H1 (cell line): ENCODE measurements at regions not wholly inside any gene's neighbourhood (a gene's known extent, or its start where the extent isn't known, plus 50 kb on each side); places are given as distances from the start of the nearest gene placed in this dataset.

Source experiments
- CTCF ChIA-PET: fragments of 300-600 bp; sonication (Branson Sonifier 250); formaldehyde crosslinking; loops from one replicate; lab custom pipeline; 2021; ENCODE audit not compliant: partially characterized antibody; lab: Charles Lee
- POLR2A ChIA-PET: fragments of 300-600 bp; sonication (Branson Sonifier 250); formaldehyde crosslinking; loops from one replicate; lab custom pipeline; 2021; ENCODE audit warnings: inconsistent platforms; ENCODE audit not compliant: partially characterized antibody; lab: Charles Lee
- DNase-seq, 2 experiments: peaks; one replicate each; pipeline versions ENCODE4 v3.0.0 to v3.0.0-alpha.2; 2010 to 2022; ENCODE audit warnings: low spot score in 2 of 2, low read depth in 1 of 2, mixed read lengths in 1 of 2
- FAIRE-seq: peaks from 2 replicates; lab custom pipeline; 2011; peaks lifted over from hg19 to GRCh38; lab: Jason Lieb, UNC
- H2AFZ ChIP-seq: 2 replicates; pipeline ENCODE4 v1.8.1; 2012; ENCODE audit warnings: low read length, inconsistent platforms
- H2AK5ac ChIP-seq: 2 replicates; pipeline ENCODE4 v1.6.1; 2013; ENCODE audit warnings: low read depth, low read length
- H2BK120ac ChIP-seq: replicated peaks from 2 replicates; pipeline ENCODE3; 2013; ENCODE audit warnings: low read depth, low read length, inconsistent platforms
- H2BK12ac ChIP-seq: 2 replicates; pipeline ENCODE4 v1.6.1; 2013; ENCODE audit warnings: low read depth, low read length
- H2BK15ac ChIP-seq: 2 replicates; pipeline ENCODE4 v1.6.1; 2013; ENCODE audit warnings: low read length
- H2BK20ac ChIP-seq: 2 replicates; pipeline ENCODE4 v1.6.1; 2013; ENCODE audit warnings: low read length
- H2BK5ac ChIP-seq: 2 replicates; pipeline ENCODE4 v1.6.1; 2013; ENCODE audit warnings: low read depth, low read length
- H3K14ac ChIP-seq: 2 replicates; pipeline ENCODE4 v1.6.1; 2013; ENCODE audit warnings: inconsistent platforms; ENCODE audit not compliant: insufficient read length
- H3K18ac ChIP-seq: 2 replicates; pipeline ENCODE4 v1.6.1; 2013; ENCODE audit warnings: low read length; ENCODE audit errors: extremely low read depth
- H3K23ac ChIP-seq: 2 replicates; pipeline ENCODE4 v1.6.1; 2013; ENCODE audit warnings: inconsistent platforms; ENCODE audit not compliant: insufficient read length
- H3K23me2 ChIP-seq: 2 replicates; pipeline ENCODE4 v1.6.1; 2013; ENCODE audit warnings: low read depth, low read length
- H3K27ac ChIP-seq: 2 replicates; pipeline ENCODE4 v1.6.1; 2011; ENCODE audit warnings: low read depth, low read length, inconsistent platforms
- H3K27me3 ChIP-seq, 4 experiments: replicated peaks in 1 of 4; 1 replicate in 1 of 4; 2 replicates in 3 of 4; pipeline versions ENCODE4 v1.6.1 to v1.8.1; 2011 to 2013; ENCODE audit warnings: low read length in 3 of 4, mild to moderate bottlenecking in 3 of 4, inconsistent platforms in 2 of 4, mixed read lengths in 2 of 4, moderate library complexity in 1 of 4; ENCODE audit not compliant: control insufficient read depth in 3 of 4, insufficient read depth in 3 of 4; ENCODE audit errors: extremely low read depth in 1 of 4
- H3K36me3 ChIP-seq, 4 experiments: 2 replicates each; pipeline versions ENCODE4 v1.6.1 to v1.8.1; 2011 to 2013; ENCODE audit warnings: mild to moderate bottlenecking in 4 of 4, low read length in 3 of 4, moderate library complexity in 2 of 4, control low read depth in 1 of 4, inconsistent platforms in 1 of 4; ENCODE audit not compliant: insufficient read depth in 4 of 4, control insufficient read depth in 2 of 4
- H3K4ac ChIP-seq: replicated peaks from 2 replicates; pipeline ENCODE3; 2013; ENCODE audit warnings: low read length, low read depth, mixed read lengths, inconsistent platforms; ENCODE audit not compliant: insufficient read length
- H3K4me1 ChIP-seq, 4 experiments: replicated peaks in 1 of 4; 1 replicate in 1 of 4; 2 replicates in 3 of 4; pipeline versions ENCODE4 v1.6.1 to v1.8.1; 2011 to 2013; ENCODE audit warnings: low read length in 3 of 4, inconsistent platforms in 2 of 4, mixed read lengths in 1 of 4; ENCODE audit not compliant: insufficient read depth in 4 of 4, control insufficient read depth in 3 of 4
- H3K4me2 ChIP-seq, 2 experiments: 2 replicates each; pipeline versions ENCODE4 v1.6.1 to v1.8.1; 2011 to 2013; ENCODE audit warnings: low read depth in 2 of 2, low read length in 2 of 2, control low read depth in 1 of 2, inconsistent platforms in 1 of 2, mild to moderate bottlenecking in 1 of 2; ENCODE audit not compliant: insufficient read depth in 1 of 2
- H3K4me3 ChIP-seq, 4 experiments: fragments of 200-600, 300-600 bp in 1 of 4; sonication (generic), shearing (Covaris generic), sonication (Bioruptor Twin) in 1 of 4; 2 replicates each; pipeline versions ENCODE4 v1.5.1 to v1.8.1; 2011 to 2016; ENCODE audit warnings: low read length in 4 of 4, low read depth in 3 of 4, control low read depth in 2 of 4, inconsistent platforms in 2 of 4, mild to moderate bottlenecking in 2 of 4, mixed read lengths in 1 of 4, moderate library complexity in 1 of 4; ENCODE audit not compliant: insufficient read depth in 2 of 4; ENCODE audit errors: extremely low read depth in 1 of 4
- H3K56ac ChIP-seq: replicated peaks from 2 replicates; pipeline ENCODE3; 2013; ENCODE audit warnings: low read depth, mild to moderate bottlenecking, mixed read lengths, low read length, inconsistent platforms; ENCODE audit not compliant: insufficient read length
- H3K79me1 ChIP-seq: 2 replicates; pipeline ENCODE4 v1.6.1; 2013; ENCODE audit warnings: low read depth, low read length, control low read depth
- H3K79me2 ChIP-seq, 2 experiments: 2 replicates each; pipeline versions ENCODE4 v1.6.1 to v1.8.1; 2012 to 2013; ENCODE audit warnings: low read length in 2 of 2, mild to moderate bottlenecking in 2 of 2, inconsistent platforms in 1 of 2; ENCODE audit not compliant: insufficient read depth in 2 of 2, control insufficient read depth in 1 of 2
- H3K9ac ChIP-seq, 4 experiments: replicated peaks in 1 of 4; 1 replicate in 1 of 4; 2 replicates in 3 of 4; pipeline versions ENCODE4 v1.6.1 to v1.8.1; 2011 to 2013; ENCODE audit warnings: low read depth in 3 of 4, low read length in 3 of 4, control low read depth in 2 of 4, mild to moderate bottlenecking in 2 of 4, moderate library complexity in 2 of 4, inconsistent platforms in 1 of 4; ENCODE audit errors: extremely low read depth in 1 of 4
- H3K9me3 ChIP-seq, 2 experiments: 2 replicates each; pipeline versions ENCODE4 v1.6.1 to v1.8.1; 2012 to 2013; ENCODE audit warnings: mild to moderate bottlenecking in 2 of 2, moderate library complexity in 2 of 2, control low read depth in 1 of 2, inconsistent platforms in 1 of 2, low read depth in 1 of 2, low read length in 1 of 2, mixed read lengths in 1 of 2; ENCODE audit not compliant: insufficient read depth in 2 of 2
- H4K20me1 ChIP-seq, 2 experiments: replicated peaks in 1 of 2; 2 replicates each; pipeline versions ENCODE3 to v1.8.1; 2011 to 2013; ENCODE audit warnings: inconsistent platforms in 2 of 2, low read length in 2 of 2, mild to moderate bottlenecking in 1 of 2; ENCODE audit not compliant: insufficient read depth in 2 of 2, control insufficient read depth in 1 of 2
- H4K5ac ChIP-seq: 2 replicates; pipeline ENCODE4 v1.6.1; 2013; ENCODE audit warnings: low read length, low read depth, mixed read lengths, inconsistent platforms; ENCODE audit not compliant: insufficient read length
- H4K8ac ChIP-seq: 2 replicates; pipeline ENCODE4 v1.8.0; 2013; ENCODE audit warnings: mild to moderate bottlenecking, moderate library complexity, low read length, inconsistent platforms; ENCODE audit not compliant: insufficient read depth; ENCODE audit errors: extremely low read depth
- H4K91ac ChIP-seq: replicated peaks from 2 replicates; pipeline ENCODE3; 2013; ENCODE audit warnings: low read length, mixed read lengths, inconsistent platforms; ENCODE audit not compliant: insufficient read length
- BRCA1 ChIP-seq: IDR thresholded peaks from 2 replicates; pipeline ENCODE4 v1.6.1; 2012; ENCODE audit warnings: low read depth, low read length, improper control_type of control experiment
- CHD2 ChIP-seq: IDR thresholded peaks from 2 replicates; pipeline ENCODE4 v1.6.1; 2012; ENCODE audit warnings: low read length, improper control_type of control experiment
- E2F6 ChIP-seq: IDR thresholded peaks from 2 replicates; pipeline ENCODE4 v1.6.1; 2012; ENCODE audit warnings: inconsistent platforms
- EGR1 ChIP-seq: IDR thresholded peaks from 2 replicates; pipeline ENCODE4 v1.6.1; 2011; ENCODE audit warnings: low read depth, low read length, borderline replicate concordance
- FOSL1 ChIP-seq: IDR thresholded peaks from 2 replicates; pipeline ENCODE4 v1.6.1; 2011; ENCODE audit warnings: mild to moderate bottlenecking, low read depth, low read length, moderate library complexity; ENCODE audit not compliant: insufficient read depth
- GABPA ChIP-seq: IDR thresholded peaks from 2 replicates; pipeline ENCODE4 v1.6.1; 2011; ENCODE audit warnings: mild to moderate bottlenecking, low read length, moderate library complexity, borderline replicate concordance; ENCODE audit not compliant: insufficient read depth
- JUND ChIP-seq: IDR thresholded peaks from 2 replicates; pipeline ENCODE4 v1.6.1; 2011; ENCODE audit warnings: mild to moderate bottlenecking, improper control_type of control experiment, low read length
- KDM5A ChIP-seq: fragments of 200-600 bp; IDR thresholded peaks from 2 replicates; pipeline ENCODE4 v1.7.1; 2012; ENCODE audit warnings: mild to moderate bottlenecking, low read length, inconsistent platforms, mixed read lengths
- NANOG ChIP-seq: IDR thresholded peaks from 2 replicates; pipeline ENCODE4 v1.6.1; 2011; ENCODE audit warnings: low read length, low read depth, mild to moderate bottlenecking, inconsistent platforms; ENCODE audit not compliant: insufficient read depth, poor library complexity, severe bottlenecking
- RBBP5 ChIP-seq: IDR thresholded peaks from 2 replicates; pipeline ENCODE4 v1.7.1; 2012; ENCODE audit warnings: low read depth, mild to moderate bottlenecking, inconsistent platforms, low read length, moderate library complexity, borderline replicate concordance
- SIN3A ChIP-seq, 2 experiments: IDR thresholded peaks in 1 of 2; conservative IDR thresholded peaks in 1 of 2; 2 replicates each; pipeline ENCODE4 v1.6.1; 2011 to 2012; ENCODE audit warnings: low read length in 2 of 2, improper control_type of control experiment in 1 of 2, low read depth in 1 of 2, mild to moderate bottlenecking in 1 of 2
- SP1 ChIP-seq: IDR thresholded peaks from 2 replicates; pipeline ENCODE4 v1.6.1; 2011; ENCODE audit warnings: low read depth, low read length
- SUZ12 ChIP-seq: fragments of 200-600 bp; sonication (generic); IDR thresholded peaks from 2 replicates; pipeline ENCODE4 v1.6.1; 2012; ENCODE audit warnings: mild to moderate bottlenecking, inconsistent platforms, low read length, moderate library complexity, mixed read lengths
- TEAD4 ChIP-seq: IDR thresholded peaks from 2 replicates; pipeline ENCODE4 v1.6.1; 2012; ENCODE audit warnings: low read depth, low read length, inconsistent platforms, mixed read lengths
- ZNF274 ChIP-seq: IDR thresholded peaks from 2 replicates; pipeline ENCODE4 v1.7.0; 2012; ENCODE audit warnings: low read length, borderline replicate concordance; ENCODE audit errors: extremely low read depth
- WGBS, 2 experiments: shearing (Covaris generic) in 1 of 2; methylation state at CpG; one replicate each; pipeline versions ENCODE4 v1.1.6 to v1.1.7; 2013 to 2015; ENCODE audit warnings: low lambda C conversion rate in 2 of 2, mixed read lengths in 2 of 2, inconsistent platforms in 1 of 2, low coverage in 1 of 2, missing lambda C conversion rate in 1 of 2; ENCODE audit not compliant: insufficient replicate concordance in 2 of 2, insufficient coverage in 1 of 2, insufficient read length in 1 of 2; ENCODE audit errors: extremely low coverage in 1 of 2, missing lambda C conversion rate in 1 of 2; 5-methylcytosine and 5-hydroxymethylcytosine counted together

GRCh38 chr3:155010416-155010815 is 69.7 kb upstream of the MME start:
- no peak for DNase-seq
- Histone ChIP-seq H3K23ac (no peak overlapping the region), H2BK20ac (no peak overlapping the region), H4K8ac (no peak overlapping the region), H3K79me1 (no peaks in the 10 kb centered on the region), H3K9me3 (no peaks in the 10 kb centered on the region), H3K14ac (no peak overlapping the region), H3K23me2 (no peaks in the 10 kb centered on the region), H3K27me3 (no peaks in the 10 kb centered on the region), H2BK5ac (no peak overlapping the region), H3K4me3 (no peak overlapping the region), H2AFZ (peak overlapping the region; percentile 96), H3K56ac (no peak overlapping the region), H3K4me1 (peaks cover 0 to 5% (median under 1%) of the 10 kb centered on the region in 4 experiments; a peak in 3 of 7 replicates), H3K18ac (no peak overlapping the region), H2BK15ac (no peak overlapping the region), H2BK12ac (0 out of 2 replicates have a peak overlapping the region, but pooled peaks have one; percentile 42), H3K9ac (no peak overlapping the region), H3K27ac (no peak overlapping the region), H2BK120ac (no peak overlapping the region), H4K20me1 (no peaks in the 10 kb centered on the region), H4K91ac (no peak overlapping the region), H4K5ac (no peak overlapping the region), H3K79me2 (no peaks in the 10 kb centered on the region), H3K4ac (no peak overlapping the region), H3K4me2 (no peak overlapping the region), H2AK5ac (no peak overlapping the region), H3K36me3 (no peaks in the 10 kb centered on the region)
- no peak for FAIRE-seq
- WGBS, 2 experiments: 80% methylated on average over 3 of the region's 3 CpGs; no CpG with 5 or more reads in 1 of the 2 experiments
- POLR2A ChIA-PET: no interaction called here
- CTCF ChIA-PET: interaction anchor here (1.2 kb wide), 1 partner anchor 312 kb away, joined by 4 read pairs; no protein-coding TSS in a partner anchor
- TF ChIP-seq RBBP5 (no peak), TEAD4 (no peak), SP1 (no peak), CHD2 (no peak), ZNF274 (no peak), GABPA (no peak), JUND (no peak), BRCA1 (no peak), SUZ12 (no peak), KDM5A (no peak), E2F6 (no peak), SIN3A (conservative IDR thresholded peaks at IDR 0.05 in 1 of 2, IDR thresholded peaks at IDR 0.05 in 1 of 2; ENCODE audit: low read depth in 1 of 2, low read length in 2 of 2) (no peak), FOSL1 (no peak), EGR1 (no peak), NANOG (no peak)
